ENCODE measurements at regions not wholly inside any gene's neighbourhood (a gene's known extent, or its start where the extent isn't known, plus 50 kb on each side); places are given as distances from the start of the nearest gene placed in this dataset.
"Not testable (repeated sequence)": the region's sequence is repeated elsewhere in the genome, so short reads cannot be mapped to it uniquely, and the experiment has no call there.

DNA sequence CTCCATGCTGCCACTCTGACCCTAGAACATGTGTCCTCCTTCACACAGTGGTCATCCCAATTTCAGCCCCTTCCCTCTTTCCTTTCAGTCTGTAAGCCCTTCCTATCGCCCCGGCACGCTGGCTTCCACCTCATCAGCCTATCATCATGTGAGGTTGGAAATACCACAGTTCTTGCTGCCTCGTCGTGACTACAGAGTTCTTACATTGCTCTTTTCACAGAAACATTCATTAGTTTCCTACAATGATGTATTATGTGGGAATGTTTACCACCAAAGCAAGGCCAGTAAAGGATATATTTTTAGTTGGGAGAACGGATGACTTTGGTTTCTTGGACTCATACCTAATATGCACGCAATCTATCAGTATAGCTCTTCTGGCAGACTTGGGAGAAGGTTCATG, 169.5 kb upstream of the BOD1L1 start:
- Histone ChIP-seq H3K4me3 (no peak overlapping the region), H3K9me3 (peaks cover 0 to 9% (median 7%) of the 10 kb centered on the region in 4 donors), H3K27ac (replicated peaks in 1 of 4) (no peak overlapping the region), H3K4me1 (no peaks in the 10 kb centered on the region), H3K27me3 (no peaks in the 10 kb centered on the region), H3K36me3 (no peaks in the 10 kb centered on the region)
- no peak for DNase-seq (ENCODE audit: extremely low spot score)
- 86% methylated on average over 7 of the region's 7 CpGs for WGBS
- intact Hi-C loops (cut with DNase I): no loop called here
- TF ChIP-seq POLR2AphosphoS5 (IDR thresholded peaks at IDR 0.05) (no peak), EP300 (IDR thresholded peaks at IDR 0.05) (no peak), POLR2A (IDR thresholded peaks at IDR 0.05; ENCODE audit: low read depth) (no peak)
- TF ChIP-seq, protein P1, sequence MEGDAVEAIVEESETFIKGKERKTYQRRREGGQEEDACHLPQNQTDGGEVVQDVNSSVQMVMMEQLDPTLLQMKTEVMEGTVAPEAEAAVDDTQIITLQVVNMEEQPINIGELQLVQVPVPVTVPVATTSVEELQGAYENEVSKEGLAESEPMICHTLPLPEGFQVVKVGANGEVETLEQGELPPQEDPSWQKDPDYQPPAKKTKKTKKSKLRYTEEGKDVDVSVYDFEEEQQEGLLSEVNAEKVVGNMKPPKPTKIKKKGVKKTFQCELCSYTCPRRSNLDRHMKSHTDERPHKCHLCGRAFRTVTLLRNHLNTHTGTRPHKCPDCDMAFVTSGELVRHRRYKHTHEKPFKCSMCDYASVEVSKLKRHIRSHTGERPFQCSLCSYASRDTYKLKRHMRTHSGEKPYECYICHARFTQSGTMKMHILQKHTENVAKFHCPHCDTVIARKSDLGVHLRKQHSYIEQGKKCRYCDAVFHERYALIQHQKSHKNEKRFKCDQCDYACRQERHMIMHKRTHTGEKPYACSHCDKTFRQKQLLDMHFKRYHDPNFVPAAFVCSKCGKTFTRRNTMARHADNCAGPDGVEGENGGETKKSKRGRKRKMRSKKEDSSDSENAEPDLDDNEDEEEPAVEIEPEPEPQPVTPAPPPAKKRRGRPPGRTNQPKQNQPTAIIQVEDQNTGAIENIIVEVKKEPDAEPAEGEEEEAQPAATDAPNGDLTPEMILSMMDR (IDR thresholded peaks at IDR 0.05): no peak

DNA sequence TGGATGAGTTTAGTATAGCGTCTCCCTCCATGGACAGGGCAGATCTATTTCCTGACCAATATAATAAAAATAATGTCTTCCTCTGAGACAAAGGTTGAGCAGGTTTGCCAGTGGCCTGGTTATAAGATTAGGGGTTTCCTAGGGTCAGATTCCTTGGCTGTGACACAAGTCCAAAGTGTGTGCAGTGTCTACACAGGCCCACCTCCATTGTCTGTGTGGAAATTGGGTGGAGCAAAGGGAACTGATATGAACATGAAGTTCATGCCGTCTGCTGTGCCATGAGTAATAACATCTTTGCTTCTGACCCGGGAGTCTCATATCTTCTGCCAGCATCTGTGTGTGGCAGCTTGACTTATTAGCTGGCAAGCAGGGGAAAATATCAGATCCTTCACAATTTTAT, 187.7 kb upstream of the BOD1L1 start:
- Histone ChIP-seq H3K27me3 (no peaks in the 10 kb centered on the region), H3K9me3 (peaks cover 0 to 8% (median 3%) of the 10 kb centered on the region in 4 donors), H3K4me1 (no peaks in the 10 kb centered on the region), H3K36me3 (no peaks in the 10 kb centered on the region), H3K4me3 (no peak overlapping the region), H3K27ac (replicated peaks in 1 of 4) (no peak overlapping the region)
- DNase-seq (ENCODE audit: extremely low spot score): peak; percentile 83
- 88% methylated on average over 3 of the region's 3 CpGs for WGBS
- TF ChIP-seq EP300 (IDR thresholded peaks at IDR 0.05): no peak
- no peak for TF ChIP-seq POLR2AphosphoS5 (IDR thresholded peaks at IDR 0.05)
- TF ChIP-seq, protein P1 (IDR thresholded peaks at IDR 0.05): no peak
- no peak for TF ChIP-seq POLR2A (IDR thresholded peaks at IDR 0.05; ENCODE audit: low read depth)
- intact Hi-C loops (cut with DNase I): no loop called here

DNA sequence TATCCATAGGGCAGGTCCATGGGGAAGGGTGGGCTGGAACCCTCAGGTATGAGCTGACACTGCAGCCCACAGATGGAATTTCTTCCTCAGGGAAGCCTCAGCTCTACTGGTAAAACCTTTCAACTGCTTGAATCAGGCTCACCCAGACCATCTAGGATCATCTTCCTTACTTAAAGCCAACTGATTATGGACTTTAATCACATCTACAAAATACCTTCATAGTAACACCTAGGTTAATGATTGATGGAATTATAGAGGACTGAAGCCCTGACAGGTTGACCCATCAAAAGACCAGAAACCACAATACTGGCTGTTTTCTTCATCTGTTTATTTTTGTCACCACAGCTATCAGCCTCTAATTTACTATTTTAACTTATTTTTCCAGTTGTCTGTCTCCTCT, 188.9 kb upstream of the BOD1L1 start:
- intact Hi-C loops (cut with DNase I): no loop called here
- DNase-seq (ENCODE audit: extremely low spot score): no peak

DNA sequence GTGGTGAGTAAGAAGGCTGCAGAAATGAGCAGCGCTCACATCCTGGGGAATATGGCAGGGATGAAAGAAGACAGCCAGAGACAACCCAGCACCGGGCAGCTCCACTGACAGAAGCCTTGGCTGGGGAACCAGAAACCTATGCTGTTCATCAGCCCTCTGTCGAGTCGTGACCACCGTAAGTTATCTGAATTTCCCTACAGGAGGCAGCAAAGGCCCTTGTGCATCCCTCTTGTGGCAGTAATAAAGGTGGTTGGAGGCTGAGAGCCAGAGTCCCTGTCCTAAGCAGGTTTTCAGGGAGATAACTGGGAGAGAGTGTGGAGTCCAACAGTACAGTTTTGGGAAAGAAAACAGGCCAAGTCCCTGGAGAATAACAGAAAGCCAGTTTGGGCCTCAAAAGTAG, 194.0 kb upstream of the BOD1L1 start:
- Histone ChIP-seq H3K4me1 (no peaks in the 10 kb centered on the region), H3K36me3 (no peaks in the 10 kb centered on the region), H3K27ac (replicated peaks in 1 of 4) (no peak overlapping the region), H3K9me3 (peaks cover 0 to 39% (median 24%) of the 10 kb centered on the region in 4 donors), H3K4me3 (no peak overlapping the region), H3K27me3 (no peaks in the 10 kb centered on the region)
- TF ChIP-seq POLR2AphosphoS5 (IDR thresholded peaks at IDR 0.05) (no peak), EP300 (IDR thresholded peaks at IDR 0.05) (no peak), POLR2A (IDR thresholded peaks at IDR 0.05; ENCODE audit: low read depth) (no peak)
- TF ChIP-seq, protein P1 (IDR thresholded peaks at IDR 0.05): no peak
- DNase-seq (ENCODE audit: extremely low spot score): no peak
- intact Hi-C loops (cut with DNase I): no loop called here
- WGBS: 60% methylated on average over 5 of the region's 5 CpGs

More for the DNA sequence above, 188.9 kb upstream of the BOD1L1 start:
- Histone ChIP-seq H3K4me1 (no peaks in the 10 kb centered on the region), H3K36me3 (no peaks in the 10 kb centered on the region), H3K9me3 (peaks cover 0 to 8% (median 3%) of the 10 kb centered on the region in 4 donors), H3K4me3 (no peak overlapping the region), H3K27me3 (no peaks in the 10 kb centered on the region), H3K27ac (replicated peaks in 1 of 4) (no peak overlapping the region)
- TF ChIP-seq, protein P1 (IDR thresholded peaks at IDR 0.05): no peak
- TF ChIP-seq POLR2AphosphoS5 (IDR thresholded peaks at IDR 0.05) (no peak), EP300 (IDR thresholded peaks at IDR 0.05) (no peak), POLR2A (IDR thresholded peaks at IDR 0.05; ENCODE audit: low read depth) (no peak)

DNA sequence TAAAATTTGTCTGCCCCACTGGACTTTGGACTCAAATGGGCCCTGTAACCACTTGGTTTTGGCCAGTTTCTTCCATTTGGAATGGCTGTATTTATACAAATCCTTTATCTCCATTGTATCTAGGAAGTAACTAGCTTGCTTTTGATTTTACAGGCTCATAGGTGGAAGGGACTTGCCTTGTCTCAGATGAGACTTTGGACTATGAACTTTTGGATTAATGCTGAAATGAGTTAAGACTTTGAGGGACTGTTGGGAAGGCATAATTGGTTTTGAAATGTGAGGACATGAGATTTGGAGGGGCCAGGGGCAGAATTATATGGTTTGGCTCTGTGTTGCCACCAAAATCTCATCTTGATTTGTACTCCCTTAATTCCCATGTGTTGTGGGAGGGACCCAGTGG, 198.3 kb upstream of the BOD1L1 start:
- intact Hi-C loops (cut with DNase I); H3K27ac ChIP-seq (replicated peaks in 1 of 4): not testable (repeated sequence)

More for the DNA sequence above, 198.3 kb upstream of the BOD1L1 start:
- not testable (repeated sequence) for H3K36me3 ChIP-seq; H3K27me3 ChIP-seq; H3K4me3 ChIP-seq; DNase-seq (ENCODE audit: extremely low spot score); H3K4me1 ChIP-seq
- peaks cover 0 to 38% (median 24%) of the 10 kb centered on the region in 4 donors for H3K9me3 ChIP-seq

All from esophagus muscularis mucosa (tissue), 4 donors.